Stimulated activated CD4-positive, alpha-beta T cell treated with anti-CD3 and anti-CD28 coated beads, Interleukin-12 subunit alpha, Interleukin-12 subunit beta, amount 100 ng/mL, for 24 hours (primary cell): ENCODE measurements at regions not wholly inside any gene's neighbourhood (a gene's known extent, or its start where the extent isn't known, plus 50 kb on each side); places are given as distances from the start of the nearest gene placed in this dataset.

ENCODE experiments used
- DNase-seq, 2 experiments: peaks; one replicate each; pipeline ENCODE4 v3.0.0-alpha.2; 2020; ENCODE audit warnings: low read depth in 2 of 2

DNA sequence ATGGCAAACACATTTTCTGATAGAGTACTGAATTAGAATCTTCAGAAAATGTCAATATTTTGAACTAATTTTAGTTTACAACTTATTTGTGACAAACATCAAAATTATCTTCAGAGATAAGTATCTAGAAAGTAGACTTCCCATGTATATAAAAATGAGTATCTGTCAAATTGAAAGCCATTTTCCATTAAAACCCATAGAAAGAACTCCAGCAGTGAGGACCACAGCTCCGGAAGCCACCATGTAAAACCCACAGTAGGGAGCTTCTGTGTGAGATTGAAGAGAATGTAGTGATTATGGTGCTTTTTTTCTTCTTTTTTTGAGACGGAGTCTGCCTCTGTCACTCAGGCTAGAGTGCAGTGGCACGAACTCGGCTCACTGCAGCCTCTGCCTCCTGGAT is 687.0 kb downstream of the TYW1 start:
- no peak for DNase-seq

DNA sequence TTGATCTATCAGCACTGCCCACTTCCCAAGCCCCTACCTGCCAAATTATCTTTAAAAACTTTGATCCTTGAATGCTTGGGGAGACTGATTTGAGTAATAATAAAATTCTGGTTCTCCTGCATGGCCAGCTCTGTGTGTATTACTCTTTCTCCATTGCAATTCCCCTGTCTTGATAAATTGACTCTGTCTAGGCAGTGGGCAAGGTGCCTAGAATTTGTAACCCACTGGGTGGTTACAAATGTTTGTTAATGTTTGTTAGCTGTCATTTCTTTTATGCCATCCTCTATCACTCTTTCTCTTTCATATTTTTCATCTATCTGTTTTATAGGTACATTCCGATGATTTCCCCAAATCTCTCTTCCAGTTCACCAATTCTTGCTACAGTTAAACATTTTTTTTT is 694.1 kb downstream of the TYW1 start:
- DNase-seq = no peak

DNA sequence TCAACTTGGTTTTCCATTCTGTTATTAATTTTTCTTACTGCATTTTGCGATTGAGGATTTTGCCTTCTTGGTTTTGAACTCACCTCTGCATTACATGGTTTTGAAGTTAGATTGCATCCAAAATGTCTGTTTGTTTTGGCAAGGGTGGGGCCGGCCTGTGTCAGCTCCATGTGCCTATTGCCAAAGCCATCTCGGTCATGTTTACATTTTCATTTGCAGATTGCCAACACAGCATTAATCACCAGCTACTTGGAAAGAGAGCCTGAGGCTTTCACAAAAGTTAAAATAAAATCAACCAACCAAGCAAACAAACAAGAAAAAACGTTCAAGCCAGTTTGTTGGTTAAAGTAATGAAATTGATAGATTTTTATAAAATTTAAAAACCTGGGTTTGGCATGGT is 695.8 kb downstream of the TYW1 start:
- DNase-seq = no peak

DNA sequence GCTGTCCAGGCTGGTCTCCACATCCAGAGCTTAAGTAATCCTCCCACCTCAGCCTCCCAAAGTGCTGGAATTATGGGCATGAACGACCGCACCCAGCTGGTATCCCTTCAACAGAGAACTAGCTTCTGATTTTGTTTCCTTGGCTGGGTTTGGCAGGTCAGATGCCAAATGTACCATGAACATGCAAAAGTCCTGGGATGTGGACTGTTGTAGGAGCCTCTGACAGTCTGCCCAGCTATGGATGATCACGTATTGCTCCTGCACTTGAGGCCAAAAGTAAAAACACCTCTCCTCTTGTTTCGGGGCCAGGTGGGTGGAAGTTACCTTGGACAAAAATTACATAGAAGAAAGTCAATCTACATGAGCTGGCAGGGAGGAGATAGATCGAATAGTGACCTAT is 699.5 kb downstream of the TYW1 start:
- DNase-seq = no peak

DNA sequence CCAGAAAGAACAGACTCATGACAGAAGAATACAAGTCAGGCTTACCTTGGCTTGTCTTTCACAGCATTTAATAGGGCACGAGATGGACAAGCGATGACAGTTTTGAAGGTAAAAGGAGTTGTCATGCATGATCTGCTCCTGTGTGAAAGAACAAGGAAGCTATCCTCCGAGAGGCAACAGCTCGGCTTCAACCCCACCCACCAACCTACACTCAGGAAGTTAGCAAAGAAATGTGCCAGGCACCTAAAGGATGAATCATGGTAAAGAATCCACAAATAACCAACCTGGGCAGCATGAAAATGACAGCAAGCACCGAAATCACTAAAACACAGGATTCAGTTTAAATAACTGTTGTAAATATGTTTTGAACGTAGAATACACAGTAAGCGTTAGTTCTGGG is 700.2 kb downstream of the TYW1 start:
- no peak for DNase-seq

DNA sequence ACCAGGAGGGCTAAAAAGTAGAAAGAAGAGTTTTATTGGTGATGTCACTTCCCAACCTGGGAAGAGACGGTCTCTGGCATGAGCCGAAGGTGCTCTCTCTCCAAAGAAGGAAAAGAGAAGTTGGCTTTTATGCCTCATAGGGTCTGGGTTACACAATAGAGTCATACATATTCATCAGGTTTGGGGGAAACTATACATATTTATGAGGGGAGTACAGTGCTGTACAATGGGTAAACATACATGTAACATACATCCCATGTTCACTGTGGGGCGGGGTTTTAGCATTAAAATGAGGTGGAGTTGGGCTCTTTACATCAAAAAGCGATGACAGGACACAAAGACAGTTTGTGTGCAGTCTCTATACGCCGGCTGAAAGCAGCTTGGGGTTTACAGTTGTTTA is 701.7 kb downstream of the TYW1 start:
- DNase-seq = no peak

DNA sequence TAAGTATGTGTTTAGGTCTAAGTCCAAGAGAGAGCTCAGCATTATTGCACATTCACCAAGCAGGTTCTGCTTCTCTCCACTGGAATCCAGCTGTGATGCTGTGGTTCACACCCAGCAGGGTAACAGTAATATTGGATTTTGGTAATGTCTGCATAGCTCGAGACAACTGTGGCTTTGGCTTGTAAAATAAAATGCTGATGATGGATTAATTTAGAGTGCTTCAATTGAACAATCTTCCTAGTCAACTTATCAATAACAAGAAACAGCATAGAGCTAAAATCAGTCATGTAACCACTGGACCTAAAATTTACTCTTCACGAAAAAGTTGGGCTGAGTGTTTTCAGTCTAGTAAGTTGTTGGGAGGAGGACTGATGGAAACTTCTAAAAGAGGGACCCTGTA is 709.2 kb downstream of the TYW1 start:
- no peak for DNase-seq

DNA sequence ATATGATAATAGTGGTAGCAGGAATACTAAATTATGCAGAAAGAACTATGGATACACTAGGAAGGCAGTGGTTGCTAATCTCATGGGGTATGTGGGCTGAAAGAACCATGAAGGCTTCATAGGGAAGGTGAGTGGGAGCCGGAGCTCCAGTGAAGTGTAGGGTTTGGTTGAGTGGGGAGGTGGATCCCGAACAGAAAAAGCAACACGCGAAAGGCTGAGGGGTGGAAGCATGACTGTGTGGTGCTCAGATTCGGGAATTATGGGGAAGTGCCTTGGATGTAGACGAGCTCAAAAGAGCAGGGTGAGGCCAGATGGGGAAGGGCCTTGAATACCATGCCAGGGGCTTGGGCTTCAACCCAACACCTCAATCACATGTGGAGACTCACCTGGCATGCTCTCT is 715.1 kb downstream of the TYW1 start:
- DNase-seq = no peak

DNA sequence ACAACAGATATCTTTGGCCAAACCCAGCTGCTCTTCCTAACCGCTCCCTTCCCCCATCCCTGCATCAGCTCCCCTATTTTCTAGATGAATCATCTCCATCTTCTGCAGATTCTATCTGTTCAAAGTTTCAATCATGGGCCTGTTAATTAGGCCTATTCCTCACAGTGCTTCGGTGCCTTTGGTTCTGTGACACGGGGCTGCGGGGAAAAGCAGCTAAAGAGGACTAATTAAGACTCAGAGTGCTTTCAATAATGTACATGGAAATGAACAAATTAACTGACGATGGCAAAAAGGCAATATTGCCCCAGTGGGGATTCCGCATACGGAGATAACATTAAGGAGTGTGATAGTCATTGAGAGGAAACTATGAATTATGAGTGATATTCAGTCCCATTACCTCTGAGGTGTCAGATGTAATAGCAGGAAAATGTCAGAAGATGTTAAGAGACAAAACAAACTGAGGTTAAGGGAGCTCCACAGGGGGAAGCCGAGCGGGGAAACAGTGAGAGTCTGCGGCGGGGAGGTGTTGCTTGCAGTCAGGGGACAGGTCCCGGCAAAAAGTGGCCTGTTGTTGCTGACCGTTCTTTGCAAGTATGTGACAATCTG is 716.9 kb downstream of the TYW1 start:
- no peak for DNase-seq

DNA sequence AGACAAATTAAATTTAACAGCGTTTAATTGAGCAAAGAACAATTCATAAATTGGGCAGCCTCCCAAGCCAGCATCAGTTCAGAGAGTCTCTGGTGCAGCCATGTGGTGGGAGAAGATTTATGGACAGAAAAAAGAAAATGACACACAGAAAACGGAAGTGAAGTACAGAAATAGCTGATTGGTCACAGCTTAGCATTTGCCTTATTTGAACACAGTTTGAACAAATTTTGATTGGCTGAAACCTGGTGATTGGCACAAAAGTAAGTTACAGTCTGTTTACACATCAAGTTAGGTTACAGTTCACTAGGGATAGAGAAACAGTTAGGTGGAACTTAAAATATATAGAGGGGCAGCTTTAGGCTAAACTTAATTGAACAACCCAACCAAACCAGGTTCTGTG is 720.1 kb downstream of the TYW1 start:
- DNase-seq = no peak

DNA sequence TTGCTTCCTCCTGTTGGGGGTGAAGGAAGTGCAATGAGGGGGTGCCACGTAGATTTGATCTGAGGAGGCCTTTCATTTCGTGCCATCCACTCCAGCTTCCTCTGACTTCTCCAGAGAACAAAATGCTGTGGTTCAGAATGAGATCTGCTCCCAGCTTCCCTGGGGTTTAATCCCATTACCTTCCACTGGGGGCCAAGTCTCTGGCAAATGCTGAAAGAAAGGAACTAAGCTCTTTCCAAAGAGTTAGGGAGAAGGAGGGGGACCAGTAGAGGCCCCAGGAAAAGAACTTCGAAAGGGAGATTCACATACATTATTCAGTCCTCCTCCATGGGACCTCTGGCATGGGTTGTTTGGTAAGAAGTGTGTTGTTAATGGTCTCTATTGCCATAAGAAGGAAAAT is 727.0 kb downstream of the TYW1 start:
- no peak for DNase-seq

DNA sequence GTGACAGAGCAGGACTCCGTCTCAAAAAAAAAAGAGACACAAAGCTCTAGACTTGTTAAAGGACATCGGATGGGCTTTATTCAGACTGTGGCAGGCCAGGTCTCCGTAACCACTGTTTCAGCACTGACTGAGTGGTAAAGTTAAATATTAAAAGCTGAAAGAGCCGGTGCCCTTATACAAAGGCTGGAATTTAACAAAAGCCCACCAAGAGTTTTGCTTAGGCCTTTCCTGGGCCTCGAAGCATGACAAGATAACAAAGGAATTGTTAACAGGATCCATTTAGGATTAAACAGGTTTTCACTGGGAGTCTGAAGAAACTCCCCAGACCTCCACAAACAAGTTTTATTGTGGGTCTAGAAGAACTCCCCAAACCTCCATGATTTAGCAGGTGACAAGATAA is 727.8 kb downstream of the TYW1 start:
- no peak for DNase-seq

DNA sequence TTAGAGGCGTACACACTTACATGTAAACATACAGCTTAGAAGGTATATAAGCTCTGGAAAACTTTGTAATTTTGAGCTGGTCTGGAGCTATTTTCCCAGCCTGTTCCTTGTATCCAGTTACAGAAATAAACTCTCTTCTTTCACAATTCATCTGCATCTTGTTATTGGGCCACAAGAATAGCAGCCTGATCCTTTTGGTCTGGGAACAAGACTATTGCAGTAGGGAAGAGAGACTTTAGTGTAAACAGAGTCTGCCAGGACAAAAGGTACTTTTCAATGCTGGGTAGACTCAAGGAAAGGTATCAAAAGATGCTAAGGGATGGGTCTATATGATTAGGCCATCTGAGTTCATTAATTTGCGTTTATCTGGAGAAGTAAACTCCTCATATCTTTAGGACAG is 728.3 kb downstream of the TYW1 start:
- no peak for DNase-seq

DNA sequence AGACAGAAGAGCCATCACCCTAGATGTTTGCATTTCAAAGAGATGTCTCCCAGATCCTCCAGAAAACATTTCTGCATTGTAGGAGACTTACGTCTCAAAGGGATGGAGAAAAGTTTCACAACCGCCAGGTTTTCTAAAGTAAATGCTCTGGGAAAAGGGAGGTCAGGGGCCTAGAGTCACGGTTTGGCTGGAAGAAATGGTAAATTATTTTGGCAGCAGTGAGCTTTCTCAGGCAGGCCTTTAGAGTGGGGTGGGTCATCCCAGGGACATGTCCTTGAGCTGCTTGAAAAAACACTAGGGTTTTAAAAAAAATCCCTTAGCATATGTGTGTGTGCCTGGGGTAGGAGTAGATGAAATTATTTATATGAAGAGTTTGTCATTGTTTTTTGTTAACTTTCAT is 728.8 kb downstream of the TYW1 start:
- DNase-seq = no peak

DNA sequence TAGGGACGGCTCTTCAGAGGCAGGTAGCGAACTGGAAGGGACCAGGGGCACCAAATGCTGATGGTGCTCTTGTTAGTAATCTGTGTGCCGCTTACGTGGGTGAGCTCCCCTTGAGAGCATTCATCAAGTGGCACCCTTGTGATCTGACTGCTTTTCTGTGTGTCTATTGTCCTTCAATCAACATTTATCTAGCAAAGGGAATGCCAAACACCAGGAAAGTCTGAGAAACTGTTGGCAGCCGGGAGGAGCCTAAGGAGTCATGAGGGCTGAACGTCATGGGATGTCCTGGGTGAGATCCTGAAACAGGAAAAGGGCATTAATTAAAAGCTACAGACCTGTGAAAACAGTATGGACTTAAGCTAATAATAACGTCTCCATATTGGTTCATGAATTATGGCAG is 733.1 kb downstream of the TYW1 start:
- DNase-seq = no peak

DNA sequence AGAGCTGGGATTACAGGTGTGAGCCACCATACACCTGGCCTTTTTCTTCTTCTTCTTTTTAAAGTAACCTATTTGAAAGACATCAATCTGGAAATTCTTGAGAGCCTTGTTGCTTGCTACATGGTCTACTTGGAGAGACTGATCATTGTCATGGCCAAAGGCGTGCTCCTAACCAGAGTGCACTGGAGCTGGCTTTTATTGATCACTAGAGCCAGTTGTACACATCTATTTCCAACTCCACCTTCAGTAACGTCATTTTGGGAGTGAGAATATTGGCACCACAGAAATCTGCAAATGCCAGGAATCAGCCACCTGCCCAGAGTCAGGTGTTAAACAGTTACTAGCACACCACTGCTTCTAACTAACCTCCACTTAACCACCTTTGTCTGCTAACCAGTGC is 735.1 kb downstream of the TYW1 start:
- DNase-seq = no peak

DNA sequence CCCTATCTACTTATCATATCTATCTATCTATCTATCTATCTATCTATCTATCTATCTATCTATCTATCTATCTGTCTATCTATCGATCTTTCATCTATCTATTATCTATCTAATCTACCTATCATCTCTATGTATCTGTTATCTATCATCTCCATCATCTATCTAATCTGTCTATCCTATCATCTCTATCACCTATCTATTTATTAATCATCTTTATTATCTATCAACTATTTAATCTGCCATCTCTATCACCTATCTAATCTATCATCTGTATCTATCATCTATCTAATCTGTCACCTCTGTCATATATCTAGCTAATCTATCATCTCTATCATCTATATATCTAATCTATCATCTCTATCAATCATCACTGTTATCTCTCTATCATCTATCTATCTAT is 736.3 kb downstream of the TYW1 start:
- DNase-seq = no peak

DNA sequence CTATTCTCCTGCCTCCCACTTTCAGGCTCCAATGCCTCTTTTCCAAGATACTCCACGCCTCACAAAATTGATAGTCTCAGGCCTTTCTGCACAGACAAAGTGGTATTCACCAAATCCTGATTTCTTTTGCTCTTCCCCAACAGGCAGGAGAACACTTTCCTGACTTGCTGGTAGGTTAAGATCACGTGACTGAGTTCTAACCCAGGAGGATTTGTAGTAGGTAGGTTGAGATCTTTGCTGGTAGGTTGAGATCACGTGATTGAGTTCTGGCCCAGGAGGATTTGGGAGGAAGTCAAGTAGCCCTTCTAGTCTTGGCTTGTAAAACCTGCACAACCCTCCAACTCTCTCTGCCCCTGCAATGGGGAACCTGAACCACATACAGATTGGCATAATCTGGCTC is 741.5 kb downstream of the TYW1 start:
- DNase-seq = no peak

DNA sequence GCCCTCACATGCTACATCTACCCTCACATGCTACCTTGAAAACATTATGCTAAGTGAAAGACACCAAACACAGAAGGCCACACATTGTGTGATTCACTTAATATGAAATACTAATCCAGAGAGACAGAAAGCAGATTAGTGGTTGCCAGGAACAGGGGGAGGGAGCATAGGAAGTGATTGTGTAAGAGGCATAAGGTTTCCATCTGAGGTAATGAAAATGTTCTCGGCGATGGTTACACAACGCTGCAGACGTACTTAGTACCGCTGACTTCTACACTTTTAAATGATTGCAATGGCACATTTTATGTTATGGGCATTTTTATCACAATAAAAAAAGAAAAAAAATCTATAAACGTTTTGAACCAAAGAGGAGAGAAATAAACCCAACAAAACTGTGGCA is 742.3 kb downstream of the TYW1 start:
- DNase-seq = no peak

DNA sequence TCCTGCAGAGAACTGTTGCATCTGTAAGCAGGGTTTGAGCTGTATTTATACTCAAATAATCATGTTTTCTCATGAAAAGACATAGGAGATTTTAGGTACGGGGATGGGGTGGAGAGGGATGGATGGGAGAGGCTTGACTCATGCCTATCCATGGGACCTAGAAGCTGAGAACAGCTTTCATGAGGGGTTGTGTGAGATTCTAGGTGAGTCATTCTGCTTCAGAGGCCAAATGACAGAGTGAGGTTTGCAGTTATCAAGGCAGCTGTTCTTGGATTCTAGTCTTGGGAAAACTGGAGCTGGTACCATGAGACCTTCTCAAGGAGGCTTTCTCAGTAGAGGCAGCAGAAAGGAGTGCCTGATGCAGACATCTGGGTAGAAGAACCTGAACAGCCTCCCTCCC is 746.9 kb downstream of the TYW1 start:
- DNase-seq = no peak

DNA sequence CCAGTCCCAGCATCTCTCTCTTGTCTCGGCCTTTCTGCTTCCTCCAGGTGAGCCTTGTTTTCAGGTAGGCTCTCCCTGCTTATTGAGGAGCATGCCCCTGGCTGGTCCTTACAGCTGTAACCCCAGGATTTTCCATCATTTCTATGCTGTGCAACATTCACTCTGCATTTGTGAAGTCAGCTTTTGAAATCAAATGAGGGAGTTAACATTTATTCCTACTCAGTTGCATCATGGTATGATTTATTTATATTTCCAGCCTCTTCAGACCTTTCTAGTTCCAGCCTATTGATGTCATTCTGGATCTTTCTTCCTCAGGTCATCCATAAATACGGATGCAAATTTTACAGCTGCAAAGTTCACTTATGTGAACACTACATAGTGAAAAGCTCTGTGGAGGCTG is 755.6 kb downstream of the TYW1 start:
- DNase-seq = no peak

DNA sequence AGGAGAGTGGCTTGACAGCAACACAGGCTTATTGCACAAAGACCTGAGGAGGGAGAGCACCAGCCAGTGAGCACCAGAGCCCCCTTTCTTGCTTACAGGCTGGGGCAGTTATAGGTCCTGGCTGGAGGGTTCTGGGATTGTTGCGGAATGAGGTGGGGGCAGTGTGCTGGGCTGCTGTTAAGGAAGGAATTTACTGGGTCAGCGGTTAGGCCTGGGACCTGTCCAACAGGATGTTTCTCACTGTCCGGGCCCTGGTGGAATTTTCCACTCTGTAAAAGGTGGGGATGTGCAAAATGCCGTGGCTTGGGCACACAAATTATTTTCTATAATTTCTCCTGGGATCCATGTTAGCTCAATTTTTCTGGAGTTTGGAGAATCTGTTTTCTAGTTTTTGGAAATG is 757.3 kb downstream of the TYW1 start:
- DNase-seq = no peak

DNA sequence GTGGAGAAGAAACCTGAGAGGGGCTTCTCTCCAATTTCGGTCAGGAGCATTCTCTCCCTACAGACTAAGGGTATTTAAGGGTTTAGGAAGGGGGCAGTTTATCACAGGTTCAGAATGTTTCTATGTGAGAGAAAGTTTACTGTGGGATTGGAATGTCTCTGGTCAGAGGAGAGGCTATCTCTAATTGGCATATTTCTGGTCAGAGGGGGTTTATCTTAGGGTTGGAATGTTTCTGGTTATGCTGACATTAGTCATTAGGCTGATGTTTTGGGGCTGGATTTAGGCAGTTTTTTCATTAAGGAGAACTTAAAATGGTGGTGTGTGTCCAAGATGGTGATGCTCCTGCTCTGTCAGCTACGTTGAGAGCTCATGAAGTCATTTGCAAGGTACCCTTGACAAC is 758.0 kb downstream of the TYW1 start:
- DNase-seq = no peak

DNA sequence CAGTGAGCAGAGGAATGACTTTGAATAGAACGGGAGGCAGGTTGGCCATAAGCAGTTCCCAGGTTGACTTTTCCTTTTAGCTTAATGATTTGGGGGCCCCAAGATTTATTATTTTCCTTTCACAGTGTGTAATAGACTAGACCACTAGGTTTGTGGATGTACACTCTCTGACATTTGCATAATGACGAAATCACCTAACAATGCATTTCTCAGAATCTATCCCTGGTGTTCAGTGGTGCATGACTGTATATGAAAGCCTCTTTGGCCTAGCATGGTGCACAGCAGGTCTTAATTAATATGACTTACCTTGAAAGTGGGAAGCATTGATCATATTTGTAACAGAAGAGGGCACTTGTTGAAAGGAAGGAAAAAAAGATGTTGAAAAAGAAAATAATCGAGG is 761.9 kb downstream of the TYW1 start:
- DNase-seq = no peak

DNA sequence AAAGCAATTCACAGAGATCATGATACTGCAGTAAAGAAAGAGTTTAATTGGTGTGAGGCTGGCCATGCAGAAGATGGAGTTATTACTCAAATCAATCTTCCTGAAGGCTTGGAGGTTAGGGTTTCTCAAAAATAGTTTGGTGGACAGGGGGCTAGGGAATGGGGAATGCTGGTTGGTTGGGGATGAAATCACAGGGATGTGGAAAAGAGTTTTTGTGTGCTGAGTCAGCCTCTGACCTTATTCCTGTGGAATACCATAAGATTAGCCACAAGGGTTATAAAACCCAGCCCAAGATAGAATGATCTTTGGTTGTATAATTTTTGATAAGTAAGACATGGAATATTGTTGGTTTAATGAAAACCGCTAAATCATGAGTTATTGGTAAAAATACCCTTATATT is 764.3 kb downstream of the TYW1 start:
- DNase-seq = no peak
